HG03354 (cell line): ENCODE measurements at regions not wholly inside any gene's neighbourhood (a gene's known extent, or its start where the extent isn't known, plus 50 kb on each side); places are given as distances from the start of the nearest gene placed in this dataset.

Source experiments
- ATAC-seq: cut with Tn5 transposase; IDR thresholded peaks from one replicate; pipeline ENCODE4 v1.9.1; 2021; ENCODE audit warnings: mild to moderate bottlenecking; ENCODE audit not compliant: unreplicated experiment, poor library complexity, severe bottlenecking

GRCh38 chr5:96250782-96251181, 182.3 kb downstream of the PCSK1 start:
- no peak for ATAC-seq

- no peak for ATAC-seq
These were observed 184.9 kb downstream of the PCSK1 start for GRCh38 chr5:96248131-96248530.

GRCh38 chr5:96247708-96248107, 185.3 kb downstream of the PCSK1 start:
- no peak for ATAC-seq

GRCh38 chr5:96247097-96247701, 185.8 kb downstream of the PCSK1 start:
- no peak for ATAC-seq

- ATAC-seq = no peak
These were observed 187.6 kb downstream of the PCSK1 start for GRCh38 chr5:96245140-96246091.

- no peak for ATAC-seq
These were observed 188.4 kb downstream of the PCSK1 start for GRCh38 chr5:96244696-96245095.

- ATAC-seq = no peak
These were observed 189.2 kb downstream of the PCSK1 start for GRCh38 chr5:96243862-96244261.

- ATAC-seq = no peak
These were observed 189.8 kb downstream of the PCSK1 start for GRCh38 chr5:96243203-96243602.

GRCh38 chr5:96242571-96242970, 190.5 kb downstream of the PCSK1 start:
- ATAC-seq = no peak

- no peak for ATAC-seq
These were observed 196.2 kb downstream of the PCSK1 start for GRCh38 chr5:96236831-96237230.

GRCh38 chr5:96236051-96236450, 197.0 kb downstream of the PCSK1 start:
- no peak for ATAC-seq

GRCh38 chr5:96235008-96235910, 197.8 kb downstream of the PCSK1 start:
- no peak for ATAC-seq

- no peak for ATAC-seq
These were observed 200.4 kb downstream of the PCSK1 start for GRCh38 chr5:96232602-96233001.

- ATAC-seq = no peak
These were observed 203.9 kb downstream of the PCSK1 start for GRCh38 chr5:96229188-96229587.

GRCh38 chr5:96228408-96228807, 204.6 kb downstream of the PCSK1 start:
- no peak for ATAC-seq

GRCh38 chr5:96227957-96228356, 205.1 kb downstream of the PCSK1 start:
- no peak for ATAC-seq

- no peak for ATAC-seq
These were observed 206.0 kb downstream of the PCSK1 start for GRCh38 chr5:96226941-96227552.

- ATAC-seq = no peak
These were observed 210.9 kb downstream of the PCSK1 start for GRCh38 chr5:96222129-96222528.

GRCh38 chr5:96220610-96221390, 212.2 kb downstream of the PCSK1 start:
- no peak for ATAC-seq
